ENCODE measurements at regions not wholly inside any gene's neighbourhood (a gene's known extent, or its start where the extent isn't known, plus 50 kb on each side); places are given as distances from the start of the nearest gene placed in this dataset.
"Not testable (repeated sequence)": the region's sequence is repeated elsewhere in the genome, so short reads cannot be mapped to it uniquely, and the experiment has no call there.

DNA sequence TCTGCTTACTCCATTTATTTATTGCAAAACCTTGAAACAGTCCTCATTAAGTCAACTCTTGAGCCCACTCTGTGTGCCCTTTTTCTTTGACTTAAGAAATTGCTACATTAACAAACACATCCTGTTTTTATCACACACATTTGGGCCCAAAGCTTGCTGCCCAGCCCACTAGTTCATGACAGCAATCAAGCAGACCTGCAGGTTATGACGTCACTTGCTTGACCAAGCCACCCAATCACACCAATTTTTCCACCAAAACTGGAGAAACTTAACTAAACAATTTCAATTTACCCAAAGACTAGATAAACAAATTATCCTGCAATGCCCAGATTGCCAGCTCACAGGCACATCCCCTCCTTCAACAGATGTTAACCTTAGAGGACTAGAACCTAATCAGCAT lies 120.7 kb downstream of the ZNF429 start:
- intact Hi-C loops (cut with micrococcal nuclease), result no loop called here
- H3K4me1 Mint-ChIP-seq (ENCODE audit: insufficient read depth, unreplicated experiment), result no peaks in the 10 kb centered on the region
- no peaks in the 10 kb centered on the region for H3K27me3 Mint-ChIP-seq (ENCODE audit: insufficient read depth, unreplicated experiment)
- no peak overlapping the region for H3K4me3 Mint-ChIP-seq (ENCODE audit: unreplicated experiment)
- H3K36me3 Mint-ChIP-seq (ENCODE audit: insufficient read depth, unreplicated experiment), result peaks cover 7% of the 10 kb centered on the region
- no TSS peak for BruUV-seq (replicated peaks)
- DNase-seq (ENCODE audit: unreplicated experiment), result no peak
- peaks cover 23% of the 10 kb centered on the region for H3K9me3 Mint-ChIP-seq (ENCODE audit: unreplicated experiment)
- TF ChIP-seq, protein P1, sequence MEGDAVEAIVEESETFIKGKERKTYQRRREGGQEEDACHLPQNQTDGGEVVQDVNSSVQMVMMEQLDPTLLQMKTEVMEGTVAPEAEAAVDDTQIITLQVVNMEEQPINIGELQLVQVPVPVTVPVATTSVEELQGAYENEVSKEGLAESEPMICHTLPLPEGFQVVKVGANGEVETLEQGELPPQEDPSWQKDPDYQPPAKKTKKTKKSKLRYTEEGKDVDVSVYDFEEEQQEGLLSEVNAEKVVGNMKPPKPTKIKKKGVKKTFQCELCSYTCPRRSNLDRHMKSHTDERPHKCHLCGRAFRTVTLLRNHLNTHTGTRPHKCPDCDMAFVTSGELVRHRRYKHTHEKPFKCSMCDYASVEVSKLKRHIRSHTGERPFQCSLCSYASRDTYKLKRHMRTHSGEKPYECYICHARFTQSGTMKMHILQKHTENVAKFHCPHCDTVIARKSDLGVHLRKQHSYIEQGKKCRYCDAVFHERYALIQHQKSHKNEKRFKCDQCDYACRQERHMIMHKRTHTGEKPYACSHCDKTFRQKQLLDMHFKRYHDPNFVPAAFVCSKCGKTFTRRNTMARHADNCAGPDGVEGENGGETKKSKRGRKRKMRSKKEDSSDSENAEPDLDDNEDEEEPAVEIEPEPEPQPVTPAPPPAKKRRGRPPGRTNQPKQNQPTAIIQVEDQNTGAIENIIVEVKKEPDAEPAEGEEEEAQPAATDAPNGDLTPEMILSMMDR (IDR thresholded peaks at IDR 0.05; ENCODE audit: unreplicated experiment), result no peak
- no peak overlapping the region for H3K27ac Mint-ChIP-seq (ENCODE audit: low read depth, unreplicated experiment)
- ChIA-PET POLR2A (no interaction called here), CTCF (no interaction called here)

DNA sequence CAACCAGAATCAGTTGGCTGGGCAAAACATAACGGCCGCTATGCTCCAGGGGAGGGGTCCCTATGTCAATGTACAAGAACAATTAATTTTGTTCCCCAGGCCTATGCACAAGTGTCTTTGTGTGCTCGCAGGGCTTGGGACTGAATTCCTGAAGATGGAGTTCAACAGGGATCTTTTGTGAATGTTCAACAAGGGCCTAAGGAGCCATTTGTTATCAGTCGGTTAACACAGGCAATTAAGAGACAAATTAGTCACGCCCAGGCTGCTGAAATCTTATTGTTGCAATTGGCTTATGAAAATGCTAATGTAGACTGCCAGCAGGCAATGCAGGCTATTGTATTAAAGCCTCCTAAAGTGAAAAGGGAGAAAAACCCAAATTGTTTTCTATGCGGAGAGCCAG lies 117.5 kb downstream of the ZNF429 start:
- H3K36me3 Mint-ChIP-seq (ENCODE audit: insufficient read depth, unreplicated experiment), result peaks cover 6% of the 10 kb centered on the region
- ChIA-PET CTCF (no interaction called here), POLR2A (no interaction called here)
- H3K27me3 Mint-ChIP-seq (ENCODE audit: insufficient read depth, unreplicated experiment), result no peaks in the 10 kb centered on the region
- TF ChIP-seq, protein P1 (IDR thresholded peaks at IDR 0.05; ENCODE audit: unreplicated experiment), result no peak
- peaks cover 20% of the 10 kb centered on the region for H3K9me3 Mint-ChIP-seq (ENCODE audit: unreplicated experiment)
- no peak overlapping the region for H3K4me3 Mint-ChIP-seq (ENCODE audit: unreplicated experiment)
- no peak overlapping the region for H3K27ac Mint-ChIP-seq (ENCODE audit: low read depth, unreplicated experiment)
- intact Hi-C loops (cut with micrococcal nuclease), result no loop called here
- H3K4me1 Mint-ChIP-seq (ENCODE audit: insufficient read depth, unreplicated experiment), result no peaks in the 10 kb centered on the region
- no TSS peak for BruUV-seq (replicated peaks)
- no peak for DNase-seq (ENCODE audit: unreplicated experiment)

DNA sequence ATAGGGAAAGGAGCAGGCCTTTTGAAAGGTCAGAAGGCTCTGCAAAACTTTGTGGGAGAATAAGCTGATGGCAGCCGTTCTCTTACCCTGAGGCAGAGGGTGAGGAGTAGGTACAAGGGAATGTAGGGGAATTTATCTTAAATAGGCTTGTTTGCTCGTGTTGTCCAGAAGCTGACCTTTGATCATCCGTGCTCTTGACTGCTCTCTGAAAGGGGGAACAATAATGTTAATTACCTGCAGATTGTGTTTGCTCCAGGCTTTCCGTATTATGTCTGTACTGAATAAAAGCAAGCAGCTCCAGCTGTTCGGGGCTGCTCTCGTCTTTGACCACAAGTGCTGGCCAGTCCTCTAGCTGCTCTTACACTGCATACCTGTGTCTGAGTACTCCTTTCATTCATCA lies 116.3 kb downstream of the ZNF429 start:
- DNase-seq (ENCODE audit: unreplicated experiment), result no peak
- H3K4me1 Mint-ChIP-seq (ENCODE audit: insufficient read depth, unreplicated experiment), result no peaks in the 10 kb centered on the region
- POLR2A ChIA-PET, result no interaction called here
- H3K4me3 Mint-ChIP-seq (ENCODE audit: unreplicated experiment), result no peak overlapping the region
- CTCF ChIA-PET, result interaction anchor here (0.7 kb wide), 1 partner anchor 144 kb away, joined by 3 read pairs; no protein-coding TSS in a partner anchor
- no peak overlapping the region for H3K27ac Mint-ChIP-seq (ENCODE audit: low read depth, unreplicated experiment)
- intact Hi-C loops (cut with micrococcal nuclease), result no loop called here
- peaks cover 26% of the 10 kb centered on the region for H3K9me3 Mint-ChIP-seq (ENCODE audit: unreplicated experiment)
- no peaks in the 10 kb centered on the region for H3K36me3 Mint-ChIP-seq (ENCODE audit: insufficient read depth, unreplicated experiment)
- BruUV-seq (replicated peaks), result no TSS peak
- H3K27me3 Mint-ChIP-seq (ENCODE audit: insufficient read depth, unreplicated experiment), result no peaks in the 10 kb centered on the region
- TF ChIP-seq, protein P1 (IDR thresholded peaks at IDR 0.05; ENCODE audit: unreplicated experiment), result no peak

DNA sequence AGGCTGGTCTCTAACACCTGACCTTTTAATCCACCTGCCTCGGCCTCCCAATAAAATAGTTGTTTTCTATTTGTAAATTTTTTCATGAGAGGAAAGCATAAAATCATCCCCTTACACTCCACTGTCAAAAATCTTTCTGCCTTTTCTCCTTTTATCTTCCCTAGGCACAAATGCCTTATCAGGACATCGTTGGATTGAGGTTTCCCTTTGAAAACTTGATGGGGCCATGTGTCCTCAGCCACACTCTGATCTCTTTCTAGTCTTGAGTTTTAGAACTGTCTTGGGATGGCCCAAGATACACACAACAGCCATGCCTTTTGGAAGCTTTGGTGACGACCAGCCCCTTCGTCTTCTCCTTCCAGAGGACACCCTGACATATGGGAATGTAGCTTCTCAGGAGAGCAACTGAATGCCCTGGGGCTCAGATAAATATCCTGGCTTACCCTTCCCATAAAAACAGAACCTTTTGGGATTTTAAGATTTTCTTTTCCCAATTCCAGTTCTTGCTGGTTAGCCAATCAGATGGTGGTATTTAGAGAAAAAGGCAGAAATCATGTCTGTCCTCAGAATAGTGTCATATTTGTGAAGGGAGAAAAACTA lies 112.4 kb downstream of the ZNF429 start:
- Mint-ChIP-seq H3K4me3 (ENCODE audit: unreplicated experiment) (no peak overlapping the region), H3K36me3 (ENCODE audit: insufficient read depth, unreplicated experiment) (no peaks in the 10 kb centered on the region), H3K9me3 (ENCODE audit: unreplicated experiment) (peaks cover 18% of the 10 kb centered on the region), H3K27me3 (ENCODE audit: insufficient read depth, unreplicated experiment) (no peaks in the 10 kb centered on the region), H3K27ac (ENCODE audit: low read depth, unreplicated experiment) (no peak overlapping the region), H3K4me1 (ENCODE audit: insufficient read depth, unreplicated experiment) (no peaks in the 10 kb centered on the region)
- no peak for DNase-seq (ENCODE audit: unreplicated experiment)
- TF ChIP-seq, protein P1 (IDR thresholded peaks at IDR 0.05; ENCODE audit: unreplicated experiment), result no peak
- BruUV-seq (replicated peaks), result no TSS peak
- intact Hi-C loops (cut with micrococcal nuclease), result no loop called here
- ChIA-PET CTCF (no interaction called here), POLR2A (no interaction called here)

DNA sequence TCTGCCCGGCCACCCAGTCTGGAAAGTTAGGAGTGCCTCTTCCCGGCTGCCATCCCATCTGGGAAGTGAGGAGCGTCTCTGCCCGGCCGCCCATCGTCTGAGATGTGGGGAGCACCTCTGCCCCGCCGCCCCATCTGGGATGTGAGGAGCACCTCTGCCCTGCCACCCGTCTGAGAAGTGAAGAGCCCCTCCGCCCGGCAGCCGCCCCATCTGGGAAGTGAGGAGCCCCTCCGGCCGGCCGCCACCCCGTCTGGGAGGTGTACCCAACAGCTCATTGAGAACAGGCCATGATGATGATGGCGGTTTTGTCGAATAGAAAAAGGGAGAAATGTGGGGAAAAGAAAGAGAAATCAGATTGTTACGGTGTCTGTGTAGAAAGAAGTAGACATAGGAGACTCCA lies 109.4 kb downstream of the ZNF429 start:
- H3K4me1 Mint-ChIP-seq (ENCODE audit: insufficient read depth, unreplicated experiment); H3K27me3 Mint-ChIP-seq (ENCODE audit: insufficient read depth, unreplicated experiment); intact Hi-C loops (cut with micrococcal nuclease); H3K4me3 Mint-ChIP-seq (ENCODE audit: unreplicated experiment); DNase-seq (ENCODE audit: unreplicated experiment); H3K27ac Mint-ChIP-seq (ENCODE audit: low read depth, unreplicated experiment); CTCF ChIA-PET; BruUV-seq (replicated peaks); H3K36me3 Mint-ChIP-seq (ENCODE audit: insufficient read depth, unreplicated experiment); POLR2A ChIA-PET: not testable (repeated sequence)
- peaks cover 31% of the 10 kb centered on the region for H3K9me3 Mint-ChIP-seq (ENCODE audit: unreplicated experiment)

DNA sequence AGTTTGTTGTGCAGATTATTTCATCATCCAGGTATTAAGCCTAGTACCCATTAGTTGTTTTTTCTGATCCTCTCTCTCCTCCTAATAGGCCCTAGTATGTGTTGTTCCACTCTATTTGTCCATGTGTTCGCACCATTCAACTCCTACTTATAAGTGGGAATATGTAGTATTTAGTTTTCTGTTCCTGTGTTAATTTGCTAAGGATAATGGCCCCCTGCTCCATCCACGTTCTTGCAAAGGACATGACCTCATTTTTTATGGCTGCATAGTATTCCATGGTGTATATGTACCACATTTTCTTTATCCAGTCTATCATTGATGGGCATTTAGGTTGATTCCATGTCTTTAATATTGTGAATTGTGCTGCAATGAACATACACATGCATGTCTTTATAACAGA lies 107.8 kb downstream of the ZNF429 start:
- intact Hi-C loops (cut with micrococcal nuclease); H3K4me3 Mint-ChIP-seq (ENCODE audit: unreplicated experiment); H3K27me3 Mint-ChIP-seq (ENCODE audit: insufficient read depth, unreplicated experiment); H3K4me1 Mint-ChIP-seq (ENCODE audit: insufficient read depth, unreplicated experiment); POLR2A ChIA-PET; H3K36me3 Mint-ChIP-seq (ENCODE audit: insufficient read depth, unreplicated experiment); CTCF ChIA-PET; H3K27ac Mint-ChIP-seq (ENCODE audit: low read depth, unreplicated experiment); DNase-seq (ENCODE audit: unreplicated experiment); BruUV-seq (replicated peaks): not testable (repeated sequence)
- H3K9me3 Mint-ChIP-seq (ENCODE audit: unreplicated experiment), result peaks cover 28% of the 10 kb centered on the region

Data from MCF 10A (cell line).